ENCODE measurements at regions not wholly inside any gene's neighbourhood (a gene's known extent, or its start where the extent isn't known, plus 50 kb on each side); places are given as distances from the start of the nearest gene placed in this dataset.

DNA sequence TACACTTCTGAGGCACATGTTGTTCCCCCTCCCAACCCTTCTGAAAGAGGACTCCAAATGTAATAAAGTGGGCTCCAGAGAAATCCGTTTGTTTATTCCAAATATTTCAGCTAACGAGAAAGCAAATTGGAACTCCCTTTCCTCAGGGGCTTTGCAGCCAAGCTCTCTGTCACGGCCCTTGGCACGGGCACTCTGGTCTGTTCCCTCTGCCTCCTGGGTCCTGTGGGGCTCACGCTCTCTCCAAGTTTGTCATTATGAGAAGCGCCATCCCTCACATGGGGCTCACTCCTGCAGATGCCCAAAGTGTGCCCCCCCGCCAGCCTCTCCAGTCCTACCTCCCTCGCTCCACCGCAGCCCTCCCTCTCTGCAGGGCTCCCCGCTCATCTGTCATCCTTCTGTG lies 125.4 kb upstream of the POU2AF2 start:
- no peak for ATAC-seq (ENCODE audit: insufficient read depth, low FRiP score)
- Histone ChIP-seq H3K36me3 (ENCODE audit: control insufficient read depth in 4 of 4, insufficient read depth in 4 of 4, low read length in 4 of 4) (no peaks in the 10 kb centered on the region), H3K27me3 (ENCODE audit: control insufficient read depth in 3 of 3, insufficient read depth in 3 of 3, low read length in 2 of 3) (no peaks in the 10 kb centered on the region), H3K9me3 (ENCODE audit: control insufficient read depth in 4 of 4, insufficient read depth in 3 of 4, low read length in 3 of 4) (no peaks in the 10 kb centered on the region), H3K4me1 (ENCODE audit: control insufficient read depth in 5 of 5, insufficient read depth in 5 of 5, low read length in 5 of 5) (peaks cover 0 to 28% (median 3%) of the 10 kb centered on the region in 5 donors), H3K27ac (ENCODE audit: low read depth in 1 of 2, low read length in 1 of 2) (no peak overlapping the region), H3K4me3 (no peak overlapping the region), H3K9ac (ENCODE audit: insufficient read depth in 1 of 2, low read length in 2 of 2) (no peak overlapping the region)
- 75 to 84% methylated on average over 10 of the region's 10 CpGs for WGBS, 2 donors
- TF ChIP-seq, protein P1, sequence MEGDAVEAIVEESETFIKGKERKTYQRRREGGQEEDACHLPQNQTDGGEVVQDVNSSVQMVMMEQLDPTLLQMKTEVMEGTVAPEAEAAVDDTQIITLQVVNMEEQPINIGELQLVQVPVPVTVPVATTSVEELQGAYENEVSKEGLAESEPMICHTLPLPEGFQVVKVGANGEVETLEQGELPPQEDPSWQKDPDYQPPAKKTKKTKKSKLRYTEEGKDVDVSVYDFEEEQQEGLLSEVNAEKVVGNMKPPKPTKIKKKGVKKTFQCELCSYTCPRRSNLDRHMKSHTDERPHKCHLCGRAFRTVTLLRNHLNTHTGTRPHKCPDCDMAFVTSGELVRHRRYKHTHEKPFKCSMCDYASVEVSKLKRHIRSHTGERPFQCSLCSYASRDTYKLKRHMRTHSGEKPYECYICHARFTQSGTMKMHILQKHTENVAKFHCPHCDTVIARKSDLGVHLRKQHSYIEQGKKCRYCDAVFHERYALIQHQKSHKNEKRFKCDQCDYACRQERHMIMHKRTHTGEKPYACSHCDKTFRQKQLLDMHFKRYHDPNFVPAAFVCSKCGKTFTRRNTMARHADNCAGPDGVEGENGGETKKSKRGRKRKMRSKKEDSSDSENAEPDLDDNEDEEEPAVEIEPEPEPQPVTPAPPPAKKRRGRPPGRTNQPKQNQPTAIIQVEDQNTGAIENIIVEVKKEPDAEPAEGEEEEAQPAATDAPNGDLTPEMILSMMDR (IDR thresholded peaks at IDR 0.05; ENCODE audit: control extremely low read depth, extremely low read depth) = no peak
- DNase-seq = peak in 2 of 3 donors; percentile 26 to 71

DNA sequence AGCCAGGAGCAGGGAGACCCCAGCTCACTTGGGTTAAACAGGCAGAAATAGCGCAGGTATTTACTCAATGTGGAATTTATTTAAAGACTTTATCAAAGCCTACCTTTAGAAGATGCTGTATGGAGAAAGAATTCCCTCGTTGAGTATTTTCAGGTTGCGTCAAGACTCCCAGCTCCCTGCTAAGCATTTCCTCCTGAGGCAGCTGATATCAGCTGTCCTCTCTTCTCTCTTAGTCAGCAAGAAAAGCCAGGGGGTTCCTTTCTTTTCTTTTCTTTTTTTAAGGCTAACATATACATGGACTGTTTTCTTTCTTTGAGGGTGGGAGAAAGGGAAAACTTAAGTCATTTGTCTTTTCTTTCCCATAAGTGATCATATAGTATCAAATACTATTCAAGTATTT lies 125.8 kb upstream of the POU2AF2 start:
- H3K27me3 ChIP-seq (ENCODE audit: control insufficient read depth in 3 of 3, insufficient read depth in 3 of 3, low read length in 2 of 3) = no peaks in the 10 kb centered on the region
- no peak for ATAC-seq (ENCODE audit: insufficient read depth, low FRiP score)
- 76 to 78% methylated on average over 3 of the region's 3 CpGs for WGBS, 2 donors
- peaks cover 0 to 24% (median 3%) of the 10 kb centered on the region in 5 donors for H3K4me1 ChIP-seq (ENCODE audit: control insufficient read depth in 5 of 5, insufficient read depth in 5 of 5, low read length in 5 of 5)
- H3K9me3 ChIP-seq (ENCODE audit: control insufficient read depth in 4 of 4, insufficient read depth in 3 of 4, low read length in 3 of 4) = no peaks in the 10 kb centered on the region
- H3K27ac ChIP-seq (ENCODE audit: low read depth in 1 of 2, low read length in 1 of 2) = no peak overlapping the region
- H3K36me3 ChIP-seq (ENCODE audit: control insufficient read depth in 4 of 4, insufficient read depth in 4 of 4, low read length in 4 of 4) = no peaks in the 10 kb centered on the region
- TF ChIP-seq, protein P1 (IDR thresholded peaks at IDR 0.05; ENCODE audit: control extremely low read depth, extremely low read depth) = no peak
- no peak overlapping the region for H3K9ac ChIP-seq (ENCODE audit: insufficient read depth in 1 of 2, low read length in 2 of 2)
- DNase-seq = peak in 2 of 3 donors; percentile 58 to 77
- H3K4me3 ChIP-seq = no peak overlapping the region

DNA sequence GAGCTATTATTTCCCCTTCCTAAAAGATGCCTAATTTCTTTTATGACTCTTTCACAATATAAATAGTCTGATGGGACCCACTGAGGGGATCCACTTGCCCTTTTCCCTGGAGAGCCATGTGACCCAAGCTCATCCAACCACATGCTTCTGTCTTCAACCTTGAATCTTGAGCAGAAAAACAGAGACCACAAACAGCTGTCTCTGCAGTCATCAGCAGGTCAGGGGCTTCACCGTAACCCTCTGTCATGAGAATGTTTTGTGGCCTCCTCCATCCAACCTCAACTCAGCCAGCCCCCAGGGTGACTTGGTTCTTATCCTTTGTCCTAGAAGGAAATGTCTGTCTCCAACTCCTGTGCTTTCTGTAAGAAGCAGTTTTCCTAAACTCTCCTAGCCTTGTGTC lies 129.6 kb upstream of the POU2AF2 start:
- Histone ChIP-seq H3K27ac (ENCODE audit: low read depth in 1 of 2, low read length in 1 of 2) (no peak overlapping the region), H3K9me3 (ENCODE audit: control insufficient read depth in 4 of 4, insufficient read depth in 3 of 4, low read length in 3 of 4) (no peaks in the 10 kb centered on the region), H3K27me3 (ENCODE audit: control insufficient read depth in 3 of 3, insufficient read depth in 3 of 3, low read length in 2 of 3) (no peaks in the 10 kb centered on the region), H3K4me3 (no peak overlapping the region), H3K9ac (ENCODE audit: insufficient read depth in 1 of 2, low read length in 2 of 2) (no peak overlapping the region), H3K36me3 (ENCODE audit: control insufficient read depth in 4 of 4, insufficient read depth in 4 of 4, low read length in 4 of 4) (no peaks in the 10 kb centered on the region), H3K4me1 (ENCODE audit: control insufficient read depth in 5 of 5, insufficient read depth in 5 of 5, low read length in 5 of 5) (peaks cover 0 to 14% (median 1%) of the 10 kb centered on the region in 5 donors)
- DNase-seq = no peak
- ATAC-seq (ENCODE audit: insufficient read depth, low FRiP score) = no peak
- 0 to 100% methylated on average over 1 of the region's 1 CpG for WGBS, 2 donors
- TF ChIP-seq, protein P1 (IDR thresholded peaks at IDR 0.05; ENCODE audit: control extremely low read depth, extremely low read depth) = no peak

DNA sequence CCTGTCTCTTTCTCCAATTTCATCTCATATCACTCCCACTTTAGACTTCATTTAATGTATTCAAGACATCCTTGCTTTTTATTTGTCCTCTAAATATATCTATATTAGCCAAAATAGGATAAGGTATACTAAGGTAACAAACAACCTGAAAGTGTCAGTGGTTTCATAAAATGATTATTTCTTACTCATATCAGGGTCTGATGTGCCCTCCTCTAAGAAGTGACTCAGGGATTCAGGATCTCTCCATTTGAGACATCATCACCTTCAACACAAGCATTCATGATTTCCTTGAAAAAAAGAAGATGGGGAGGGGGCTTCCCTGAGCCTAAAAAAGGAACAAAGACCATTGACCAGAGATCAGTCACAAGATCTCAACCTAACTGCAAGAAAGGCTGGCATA lies 131.4 kb upstream of the POU2AF2 start:
- TF ChIP-seq, protein P1 (IDR thresholded peaks at IDR 0.05; ENCODE audit: control extremely low read depth, extremely low read depth) = no peak
- Histone ChIP-seq H3K4me1 (ENCODE audit: control insufficient read depth in 5 of 5, insufficient read depth in 5 of 5, low read length in 5 of 5) (peaks cover 0 to 1% (median 0%) of the 10 kb centered on the region in 5 donors), H3K9ac (ENCODE audit: insufficient read depth in 1 of 2, low read length in 2 of 2) (no peak overlapping the region), H3K27me3 (ENCODE audit: control insufficient read depth in 3 of 3, insufficient read depth in 3 of 3, low read length in 2 of 3) (no peaks in the 10 kb centered on the region), H3K4me3 (no peak overlapping the region), H3K9me3 (ENCODE audit: control insufficient read depth in 4 of 4, insufficient read depth in 3 of 4, low read length in 3 of 4) (no peaks in the 10 kb centered on the region), H3K36me3 (ENCODE audit: control insufficient read depth in 4 of 4, insufficient read depth in 4 of 4, low read length in 4 of 4) (no peaks in the 10 kb centered on the region), H3K27ac (ENCODE audit: low read depth in 1 of 2, low read length in 1 of 2) (no peak overlapping the region)
- DNase-seq (no peak), ATAC-seq (ENCODE audit: insufficient read depth, low FRiP score) (no peak)
